BE2C (cell line): ENCODE measurements at regions not wholly inside any gene's neighbourhood (a gene's known extent, or its start where the extent isn't known, plus 50 kb on each side); places are given as distances from the start of the nearest gene placed in this dataset.

Experiments used
- DNase-seq: peaks from one replicate; pipeline ENCODE4 v3.0.0-alpha.2; 2020
- H3K27me3 ChIP-seq: fragments of 250-450 bp; sonication (Bioruptor Pico); 2 replicates; pipeline ENCODE4 v1.5.1; 2020; ENCODE audit warnings: mild to moderate bottlenecking
- H3K36me3 ChIP-seq: fragments of 250-450 bp; sonication (Bioruptor Pico); 2 replicates; pipeline ENCODE4 v1.5.1; 2020; ENCODE audit warnings: mild to moderate bottlenecking
- H3K4me1 ChIP-seq: fragments of 250-450 bp; sonication (Bioruptor Pico); 2 replicates; pipeline ENCODE4 v1.5.1; 2020
- H3K4me3 ChIP-seq: 2 replicates; pipeline ENCODE4 v1.5.1; 2011; ENCODE audit warnings: low read depth, low read length
- H3K9me3 ChIP-seq: fragments of 250-450 bp; sonication (Bioruptor Pico); 2 replicates; pipeline ENCODE4 v1.5.1; 2020
- TF ChIP-seq, protein P1 (sequence below): IDR thresholded peaks from 2 replicates; pipeline ENCODE4 v1.5.1; 2012; ENCODE audit warnings: mild to moderate bottlenecking, low read depth, low read length

DNA sequence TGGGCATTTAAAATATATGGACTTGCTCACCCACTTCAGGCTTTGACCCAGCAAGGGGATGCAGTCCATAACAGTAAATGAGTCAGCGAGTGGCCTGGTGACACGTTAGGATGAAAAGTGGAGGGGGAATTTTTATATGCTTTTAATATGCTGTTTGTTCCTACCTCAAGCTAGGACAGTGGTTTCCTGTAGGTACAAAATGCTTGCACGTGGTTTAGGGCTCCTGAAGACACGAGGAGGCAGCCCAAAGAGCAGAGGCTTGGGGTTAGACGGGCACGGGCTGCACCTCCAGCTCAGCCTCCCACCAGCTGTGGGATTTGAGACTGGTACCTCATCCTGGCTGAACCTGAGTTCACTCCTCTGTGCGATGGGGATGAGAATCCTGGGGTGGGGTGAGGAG is 306.2 kb upstream of the CXCR4 start:
- H3K4me1 ChIP-seq: no peaks in the 10 kb centered on the region
- no peaks in the 10 kb centered on the region for H3K27me3 ChIP-seq
- TF ChIP-seq, protein P1, sequence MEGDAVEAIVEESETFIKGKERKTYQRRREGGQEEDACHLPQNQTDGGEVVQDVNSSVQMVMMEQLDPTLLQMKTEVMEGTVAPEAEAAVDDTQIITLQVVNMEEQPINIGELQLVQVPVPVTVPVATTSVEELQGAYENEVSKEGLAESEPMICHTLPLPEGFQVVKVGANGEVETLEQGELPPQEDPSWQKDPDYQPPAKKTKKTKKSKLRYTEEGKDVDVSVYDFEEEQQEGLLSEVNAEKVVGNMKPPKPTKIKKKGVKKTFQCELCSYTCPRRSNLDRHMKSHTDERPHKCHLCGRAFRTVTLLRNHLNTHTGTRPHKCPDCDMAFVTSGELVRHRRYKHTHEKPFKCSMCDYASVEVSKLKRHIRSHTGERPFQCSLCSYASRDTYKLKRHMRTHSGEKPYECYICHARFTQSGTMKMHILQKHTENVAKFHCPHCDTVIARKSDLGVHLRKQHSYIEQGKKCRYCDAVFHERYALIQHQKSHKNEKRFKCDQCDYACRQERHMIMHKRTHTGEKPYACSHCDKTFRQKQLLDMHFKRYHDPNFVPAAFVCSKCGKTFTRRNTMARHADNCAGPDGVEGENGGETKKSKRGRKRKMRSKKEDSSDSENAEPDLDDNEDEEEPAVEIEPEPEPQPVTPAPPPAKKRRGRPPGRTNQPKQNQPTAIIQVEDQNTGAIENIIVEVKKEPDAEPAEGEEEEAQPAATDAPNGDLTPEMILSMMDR: no peak
- H3K36me3 ChIP-seq: no peaks in the 10 kb centered on the region
- no peaks in the 10 kb centered on the region for H3K9me3 ChIP-seq
- H3K4me3 ChIP-seq: no peak overlapping the region; the same call in 1 of the 2 replicates
- DNase-seq: no peak

DNA sequence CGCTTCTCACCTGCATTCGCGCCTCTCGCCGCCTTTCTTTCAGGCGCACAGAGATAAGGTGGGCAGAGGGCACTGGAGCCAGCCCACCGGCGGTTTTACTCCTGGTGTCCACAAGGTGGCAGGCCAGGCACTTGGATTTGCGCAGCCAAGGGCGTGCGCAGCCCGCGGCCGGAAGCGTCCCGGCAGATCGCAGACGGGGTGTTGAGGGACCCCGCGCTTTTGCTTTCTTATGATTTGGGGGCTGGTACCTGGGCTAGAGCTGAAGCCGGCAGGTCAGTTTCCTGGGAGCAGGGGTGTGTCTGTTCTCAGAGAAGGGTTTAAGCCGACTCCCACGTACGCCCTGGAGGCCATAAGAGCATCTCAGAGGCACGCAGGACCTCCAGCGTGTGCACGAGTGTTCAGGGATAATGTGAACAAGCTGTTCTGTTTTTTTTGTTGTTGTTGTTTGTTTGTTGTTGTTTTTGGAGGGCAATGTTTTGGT is 305.6 kb upstream of the CXCR4 start:
- TF ChIP-seq, protein P1: peak; percentile 66

DNA sequence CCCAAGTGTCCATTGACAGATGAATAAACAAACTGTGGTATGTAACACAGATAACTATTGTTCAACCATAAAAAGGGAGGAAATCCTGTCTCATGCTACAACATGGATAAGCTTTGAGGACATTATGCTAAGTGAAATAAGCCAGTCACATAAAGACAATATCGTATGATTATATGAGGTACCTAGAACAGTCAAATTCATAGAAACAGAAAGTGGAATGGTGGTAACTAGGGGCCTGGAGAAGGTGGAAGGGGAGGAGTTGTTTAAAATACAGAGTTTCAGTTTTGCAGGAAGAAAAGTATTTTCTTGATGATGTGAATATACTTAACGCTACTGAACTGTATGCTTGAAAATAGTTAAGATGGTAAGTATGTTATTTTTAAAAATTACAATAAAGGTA is 304.6 kb upstream of the CXCR4 start:
- Histone ChIP-seq H3K27me3 (no peaks in the 10 kb centered on the region), H3K9me3 (no peaks in the 10 kb centered on the region), H3K36me3 (no peaks in the 10 kb centered on the region), H3K4me1 (no peaks in the 10 kb centered on the region), H3K4me3 (no peak overlapping the region)
- TF ChIP-seq, protein P1: no peak
- no peak for DNase-seq

More for the DNA sequence above, 305.6 kb upstream of the CXCR4 start:
- H3K4me3 ChIP-seq: peak overlapping the region; percentile 58
- peak; percentile 69 for DNase-seq
- H3K27me3 ChIP-seq: no peaks in the 10 kb centered on the region
- no peaks in the 10 kb centered on the region for H3K36me3 ChIP-seq
- H3K4me1 ChIP-seq: no peaks in the 10 kb centered on the region
- H3K9me3 ChIP-seq: no peaks in the 10 kb centered on the region

DNA sequence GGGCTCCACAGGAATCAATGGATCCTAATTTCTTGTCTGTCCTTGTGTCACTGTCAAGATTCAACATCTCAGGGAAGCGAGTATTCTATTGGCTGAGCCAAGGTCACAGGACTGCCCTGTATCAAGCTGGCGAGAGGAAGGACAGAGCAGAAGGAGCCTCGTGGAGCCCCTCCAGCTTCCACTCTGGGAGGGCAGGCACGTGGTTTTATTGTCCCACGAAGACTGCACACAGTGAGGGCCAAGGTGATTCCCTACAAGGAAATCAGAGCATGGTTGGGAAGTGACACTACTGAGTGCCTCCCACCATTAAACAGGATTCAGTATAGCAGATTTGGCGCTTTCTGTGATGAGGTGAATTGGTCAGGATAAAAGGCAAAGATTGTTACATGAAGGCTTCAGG is 302.4 kb upstream of the CXCR4 start:
- Histone ChIP-seq H3K4me1 (no peaks in the 10 kb centered on the region), H3K27me3 (no peaks in the 10 kb centered on the region), H3K9me3 (no peaks in the 10 kb centered on the region), H3K36me3 (no peaks in the 10 kb centered on the region), H3K4me3 (no peak overlapping the region)
- TF ChIP-seq, protein P1: no peak
- no peak for DNase-seq

DNA sequence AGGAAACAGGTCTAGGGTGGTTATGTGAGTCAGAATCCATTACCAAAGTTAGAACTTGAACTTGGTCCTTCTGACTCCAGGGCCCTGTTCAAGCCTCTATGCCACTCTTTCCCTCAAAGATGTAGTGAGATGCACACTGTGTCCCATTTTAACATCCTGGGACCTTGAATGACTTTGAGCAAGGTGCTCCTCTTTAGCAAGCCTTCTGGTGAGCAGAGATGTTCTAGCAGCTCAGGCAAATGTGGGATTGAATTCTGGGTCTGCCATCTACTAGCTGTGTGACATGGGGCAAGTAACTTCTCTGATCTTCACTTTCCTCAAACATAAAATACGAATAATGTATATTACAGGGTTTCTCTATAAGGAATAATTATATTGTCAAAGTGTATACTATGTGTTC is 294.0 kb upstream of the CXCR4 start:
- no peaks in the 10 kb centered on the region for H3K9me3 ChIP-seq
- H3K4me3 ChIP-seq: no peak overlapping the region
- no peaks in the 10 kb centered on the region for H3K4me1 ChIP-seq
- DNase-seq: no peak
- TF ChIP-seq, protein P1: no peak
- no peaks in the 10 kb centered on the region for H3K27me3 ChIP-seq
- H3K36me3 ChIP-seq: no peaks in the 10 kb centered on the region

DNA sequence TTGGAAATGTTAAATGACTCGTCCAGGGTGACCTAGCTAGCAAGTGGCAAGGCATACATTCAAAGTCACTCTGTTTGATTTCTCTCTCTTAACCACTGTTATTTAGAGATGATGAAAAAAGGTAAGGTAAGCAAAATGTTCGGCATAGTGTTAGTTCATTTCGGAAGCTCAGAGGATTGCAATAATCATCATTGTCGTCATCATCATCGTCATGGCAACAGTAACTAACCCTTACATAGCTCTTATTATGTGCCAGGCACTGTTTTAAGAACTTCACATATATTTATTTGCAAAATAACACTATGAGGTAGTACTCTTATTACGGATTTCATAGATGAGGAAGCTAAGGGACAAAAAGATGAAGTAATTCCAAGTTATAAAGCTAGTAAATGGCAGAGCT is 292.7 kb upstream of the CXCR4 start:
- TF ChIP-seq, protein P1: no peak
- Histone ChIP-seq H3K4me1 (no peaks in the 10 kb centered on the region), H3K36me3 (no peaks in the 10 kb centered on the region)

More for the DNA sequence above, 292.7 kb upstream of the CXCR4 start:
- Histone ChIP-seq H3K9me3 (no peaks in the 10 kb centered on the region), H3K27me3 (no peaks in the 10 kb centered on the region), H3K4me3 (no peak overlapping the region)
- DNase-seq: no peak
